ENCODE measurements at regions not wholly inside any gene's neighbourhood (a gene's known extent, or its start where the extent isn't known, plus 50 kb on each side); places are given as distances from the start of the nearest gene placed in this dataset.

DNA sequence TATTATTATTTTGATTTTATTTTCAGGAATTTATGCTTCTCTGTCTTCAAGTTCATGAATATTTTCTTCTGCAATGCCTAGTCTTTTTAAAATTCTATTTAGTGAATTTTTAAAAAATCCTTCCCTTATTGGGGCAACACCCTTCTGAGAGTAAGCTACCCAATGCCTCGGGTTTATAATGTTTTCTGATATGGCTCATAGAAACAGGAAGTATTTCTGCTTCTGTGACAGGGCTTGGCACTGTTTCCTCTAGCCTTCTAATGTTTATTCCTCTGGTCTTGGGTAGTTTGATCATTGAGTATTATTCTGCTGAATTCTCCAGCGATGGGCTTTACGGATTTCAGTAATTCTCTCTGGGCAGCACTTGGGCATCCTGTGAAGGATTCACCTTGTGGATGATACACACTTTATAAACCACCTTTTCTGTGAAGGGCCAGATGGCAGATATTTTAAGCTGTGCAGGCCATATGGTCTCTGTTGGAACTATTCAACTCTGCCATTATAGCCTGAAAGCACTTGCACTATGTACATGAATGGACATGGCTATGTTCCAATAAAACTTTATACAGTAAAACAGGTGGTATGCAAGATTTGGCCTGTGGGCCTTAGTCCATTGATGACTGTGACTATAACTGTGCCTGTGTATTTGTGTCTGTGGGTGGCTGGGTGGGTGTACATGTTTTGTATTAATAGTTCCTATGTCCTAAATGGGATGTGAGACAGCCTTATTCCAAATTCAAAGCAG, 95.9 kb upstream of the FAT1 start:
- H3K27ac Mint-ChIP-seq: no peak overlapping the region
- intact Hi-C loops (cut with micrococcal nuclease): no loop called here
- DNase-seq (no peak), ATAC-seq (ENCODE audit: low read depth) (no peak)
- H3K4me1 Mint-ChIP-seq: no peaks in the 10 kb centered on the region
- H3K9me3 Mint-ChIP-seq: no peaks in the 10 kb centered on the region
- H3K27me3 Mint-ChIP-seq: no peaks in the 10 kb centered on the region
- ChIA-PET CTCF (no interaction called here), POLR2A (no interaction called here)
- TF ChIP-seq, protein P1, sequence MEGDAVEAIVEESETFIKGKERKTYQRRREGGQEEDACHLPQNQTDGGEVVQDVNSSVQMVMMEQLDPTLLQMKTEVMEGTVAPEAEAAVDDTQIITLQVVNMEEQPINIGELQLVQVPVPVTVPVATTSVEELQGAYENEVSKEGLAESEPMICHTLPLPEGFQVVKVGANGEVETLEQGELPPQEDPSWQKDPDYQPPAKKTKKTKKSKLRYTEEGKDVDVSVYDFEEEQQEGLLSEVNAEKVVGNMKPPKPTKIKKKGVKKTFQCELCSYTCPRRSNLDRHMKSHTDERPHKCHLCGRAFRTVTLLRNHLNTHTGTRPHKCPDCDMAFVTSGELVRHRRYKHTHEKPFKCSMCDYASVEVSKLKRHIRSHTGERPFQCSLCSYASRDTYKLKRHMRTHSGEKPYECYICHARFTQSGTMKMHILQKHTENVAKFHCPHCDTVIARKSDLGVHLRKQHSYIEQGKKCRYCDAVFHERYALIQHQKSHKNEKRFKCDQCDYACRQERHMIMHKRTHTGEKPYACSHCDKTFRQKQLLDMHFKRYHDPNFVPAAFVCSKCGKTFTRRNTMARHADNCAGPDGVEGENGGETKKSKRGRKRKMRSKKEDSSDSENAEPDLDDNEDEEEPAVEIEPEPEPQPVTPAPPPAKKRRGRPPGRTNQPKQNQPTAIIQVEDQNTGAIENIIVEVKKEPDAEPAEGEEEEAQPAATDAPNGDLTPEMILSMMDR (IDR thresholded peaks at IDR 0.05): no peak
- H3K36me3 Mint-ChIP-seq (ENCODE audit: low read depth): no peaks in the 10 kb centered on the region
- H3K4me3 Mint-ChIP-seq: no peak overlapping the region

DNA sequence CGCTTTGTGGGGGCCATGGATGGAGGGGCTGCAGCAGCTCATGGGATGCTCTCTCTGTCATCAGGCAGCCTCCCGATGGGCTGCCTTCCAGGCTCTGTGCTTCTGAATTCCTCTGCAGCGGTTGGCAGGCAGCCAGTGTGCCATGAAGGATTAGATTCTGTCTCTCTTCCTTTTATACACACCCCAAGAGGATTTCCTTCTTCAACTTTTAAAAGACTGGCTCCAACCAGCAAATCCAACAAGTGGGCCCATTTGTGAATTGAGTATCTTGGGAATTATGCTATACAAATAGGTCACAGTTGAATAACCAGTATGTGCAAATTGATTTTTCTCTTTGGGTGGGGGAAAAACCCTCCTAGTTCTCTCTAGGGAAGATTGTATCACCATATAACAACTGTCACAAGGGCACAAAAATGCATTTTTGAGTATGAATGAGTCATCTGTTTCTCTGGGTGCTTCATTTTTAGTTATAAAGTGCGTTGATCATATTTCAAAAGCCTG, 96.8 kb upstream of the FAT1 start:
- H3K36me3 Mint-ChIP-seq (ENCODE audit: low read depth): no peaks in the 10 kb centered on the region
- ChIA-PET CTCF (no interaction called here), POLR2A (no interaction called here)
- intact Hi-C loops (cut with micrococcal nuclease): no loop called here
- H3K9me3 Mint-ChIP-seq: no peaks in the 10 kb centered on the region
- ATAC-seq (ENCODE audit: low read depth): no peak
- H3K4me1 Mint-ChIP-seq: no peaks in the 10 kb centered on the region
- H3K27ac Mint-ChIP-seq: no peak overlapping the region
- H3K27me3 Mint-ChIP-seq: no peaks in the 10 kb centered on the region
- no peak overlapping the region for H3K4me3 Mint-ChIP-seq
- TF ChIP-seq, protein P1 (IDR thresholded peaks at IDR 0.05): no peak
- no peak for DNase-seq

DNA sequence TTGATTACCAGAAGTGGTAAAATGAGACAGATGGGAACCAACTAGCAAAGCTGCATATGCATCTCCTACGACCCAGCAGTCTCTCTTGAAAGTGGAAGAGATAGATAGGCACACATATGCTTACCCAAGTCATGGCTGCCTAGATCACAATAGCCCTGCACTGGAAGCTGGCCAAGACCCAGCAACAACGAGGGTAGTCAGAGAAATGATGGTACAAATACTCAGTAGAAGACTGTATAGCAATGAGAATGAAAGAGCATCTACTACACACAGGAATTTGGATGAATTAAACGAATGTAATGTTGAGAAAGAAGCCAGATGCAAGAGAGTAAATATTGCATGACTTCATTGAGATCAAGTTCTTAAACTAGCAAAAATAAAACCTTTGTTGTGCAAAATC, 100.3 kb upstream of the FAT1 start:
- ChIA-PET CTCF (no interaction called here), POLR2A (no interaction called here)
- Mint-ChIP-seq H3K9me3 (peaks cover 6% of the 10 kb centered on the region), H3K4me1 (no peaks in the 10 kb centered on the region), H3K27ac (no peak overlapping the region), H3K36me3 (ENCODE audit: low read depth) (no peaks in the 10 kb centered on the region), H3K4me3 (no peak overlapping the region), H3K27me3 (no peaks in the 10 kb centered on the region)
- ATAC-seq (ENCODE audit: low read depth) (no peak), DNase-seq (no peak)
- TF ChIP-seq, protein P1 (IDR thresholded peaks at IDR 0.05): no peak
- intact Hi-C loops (cut with micrococcal nuclease): no loop called here

DNA sequence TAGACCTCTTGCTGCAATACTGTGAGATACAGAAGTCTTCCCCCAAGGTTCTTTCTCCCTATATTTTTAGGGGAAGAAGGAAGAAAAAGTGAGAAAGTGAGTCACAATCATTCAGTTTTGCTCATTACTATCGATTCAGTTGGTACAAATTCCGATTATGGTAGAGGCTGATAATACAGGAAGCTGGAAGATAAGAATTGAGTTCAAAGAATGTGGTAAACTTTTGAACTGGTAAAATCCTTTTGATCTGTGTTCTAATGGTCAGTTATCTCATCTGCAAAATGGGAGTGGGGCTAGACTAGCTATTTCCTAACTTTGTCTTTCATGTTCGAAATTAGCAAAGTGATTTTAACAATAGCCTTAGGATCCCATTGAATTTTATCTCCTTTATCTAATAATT, 101.4 kb upstream of the FAT1 start:
- Mint-ChIP-seq H3K36me3 (ENCODE audit: low read depth) (no peaks in the 10 kb centered on the region), H3K27me3 (no peaks in the 10 kb centered on the region), H3K9me3 (peaks cover 6% of the 10 kb centered on the region), H3K27ac (no peak overlapping the region), H3K4me3 (no peak overlapping the region), H3K4me1 (no peaks in the 10 kb centered on the region)
- ChIA-PET CTCF (no interaction called here), POLR2A (no interaction called here)
- TF ChIP-seq, protein P1 (IDR thresholded peaks at IDR 0.05): no peak
- DNase-seq (no peak), ATAC-seq (ENCODE audit: low read depth) (no peak)
- intact Hi-C loops (cut with micrococcal nuclease): no loop called here

DNA sequence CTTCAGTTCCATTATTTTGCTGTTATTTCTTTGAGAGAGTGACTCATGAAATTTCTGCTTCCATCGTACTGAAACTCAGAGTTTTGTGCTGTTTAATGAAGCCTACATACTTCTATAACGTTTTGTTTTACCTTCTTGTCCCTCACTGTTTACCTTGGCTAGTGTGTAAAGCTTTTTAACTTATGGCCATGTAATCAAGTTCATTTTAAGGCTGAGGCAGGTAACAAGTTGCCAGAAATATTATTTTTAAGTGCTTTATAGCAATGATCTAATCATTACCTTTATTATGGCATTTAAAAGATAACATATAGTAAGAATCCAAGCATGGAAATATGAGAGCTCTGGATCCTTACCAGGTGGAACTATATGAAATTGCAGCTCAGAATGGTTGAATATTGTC, 102.3 kb upstream of the FAT1 start:
- H3K27ac Mint-ChIP-seq: no peak overlapping the region
- TF ChIP-seq, protein P1 (IDR thresholded peaks at IDR 0.05): no peak

More for the DNA sequence above, 102.3 kb upstream of the FAT1 start:
- no peaks in the 10 kb centered on the region for H3K36me3 Mint-ChIP-seq (ENCODE audit: low read depth)
- no peak for ATAC-seq (ENCODE audit: low read depth)
- no peak for DNase-seq
- ChIA-PET POLR2A (no interaction called here), CTCF (no interaction called here)
- no peak overlapping the region for H3K4me3 Mint-ChIP-seq
- intact Hi-C loops (cut with micrococcal nuclease): no loop called here
- no peaks in the 10 kb centered on the region for H3K27me3 Mint-ChIP-seq
- peaks cover 6% of the 10 kb centered on the region for H3K9me3 Mint-ChIP-seq
- H3K4me1 Mint-ChIP-seq: no peaks in the 10 kb centered on the region
